D721Med (cell line): ENCODE measurements at regions not wholly inside any gene's neighbourhood (a gene's known extent, or its start where the extent isn't known, plus 50 kb on each side); places are given as distances from the start of the nearest gene placed in this dataset.

Source experiments
- DNase-seq: peaks from one replicate; pipeline ENCODE4 v3.0.0; 2011; ENCODE audit warnings: low spot score; ENCODE audit not compliant: insufficient read length
- FAIRE-seq: peaks from 2 replicates; lab custom pipeline; 2011; peaks lifted over from hg19 to GRCh38; lab: Jason Lieb, UNC
- CTCF ChIP-seq: IDR thresholded peaks from 2 replicates; pipeline ENCODE4 v1.5.1; 2012; ENCODE audit warnings: mild to moderate bottlenecking, control low read depth; ENCODE audit not compliant: insufficient read depth; ENCODE audit errors: missing control alignments

- no peak for FAIRE-seq
- no peak for DNase-seq
Measured at GRCh38 chr18:78619854-78620253, 359.8 kb upstream of the SALL3 start.

GRCh38 chr18:78620326-78620725, 359.3 kb upstream of the SALL3 start:
- TF ChIP-seq CTCF, result no peak
- DNase-seq (no peak), FAIRE-seq (no peak)

More at GRCh38 chr18:78619854-78620253, 359.8 kb upstream of the SALL3 start:
- TF ChIP-seq CTCF, result no peak

- TF ChIP-seq CTCF, result no peak
- no peak for FAIRE-seq
- DNase-seq, result no peak
Measured at GRCh38 chr18:78621141-78621755, 358.4 kb upstream of the SALL3 start.

- no peak for DNase-seq
- TF ChIP-seq CTCF, result no peak
- FAIRE-seq, result no peak
Measured at GRCh38 chr18:78622251-78622906, 357.2 kb upstream of the SALL3 start.

GRCh38 chr18:78622907-78623541, 356.6 kb upstream of the SALL3 start:
- no peak for TF ChIP-seq CTCF
- DNase-seq (no peak), FAIRE-seq (no peak)

- DNase-seq (no peak), FAIRE-seq (no peak)
- no peak for TF ChIP-seq CTCF
Measured at GRCh38 chr18:78624646-78625279, 354.9 kb upstream of the SALL3 start.
